Loucy (cell line): ENCODE measurements at regions not wholly inside any gene's neighbourhood (a gene's known extent, or its start where the extent isn't known, plus 50 kb on each side); places are given as distances from the start of the nearest gene placed in this dataset.

Source experiments
- H2AFZ ChIP-seq: fragments of 200-600 bp; sonication (generic); 2 replicates; pipeline ENCODE4 v1.6.0; 2016; ENCODE audit warnings: antibody characterized with exemption, mild to moderate bottlenecking, low read length, moderate library complexity
- H3F3A ChIP-seq: fragments of 200-600 bp; 2 replicates; pipeline ENCODE4 v1.6.0; 2016; ENCODE audit warnings: antibody characterized with exemption, low read depth, mild to moderate bottlenecking
- H3K27me3 ChIP-seq: fragments of 200-600 bp; sonication (generic); 2 replicates; pipeline ENCODE4 v1.6.1; 2014; ENCODE audit warnings: low read length, mild to moderate bottlenecking; ENCODE audit not compliant: insufficient read depth, poor library complexity, severe bottlenecking
- H3K36me3 ChIP-seq: fragments of 200-600 bp; sonication (generic); 2 replicates; pipeline ENCODE4 v1.6.1; 2016; ENCODE audit warnings: low read length; ENCODE audit not compliant: insufficient read depth
- H3K4me1 ChIP-seq: fragments of 200-600 bp; sonication (generic); 2 replicates; pipeline ENCODE4 v1.5.1; 2014; ENCODE audit warnings: low read length, mild to moderate bottlenecking; ENCODE audit not compliant: insufficient read depth, poor library complexity, severe bottlenecking
- H3K4me2 ChIP-seq: fragments of 200-600 bp; sonication (generic); 2 replicates; pipeline ENCODE4 v1.6.0; 2014; ENCODE audit warnings: antibody characterized with exemption, low read length, low read depth, mild to moderate bottlenecking; ENCODE audit not compliant: poor library complexity, severe bottlenecking
- H3K4me3 ChIP-seq: fragments of 200-600 bp; sonication (generic); 2 replicates; pipeline ENCODE4 v1.5.1; 2014; ENCODE audit warnings: low read length, mild to moderate bottlenecking, mixed read lengths; ENCODE audit not compliant: poor library complexity, severe bottlenecking
- H3K79me2 ChIP-seq: fragments of 200-600 bp; sonication (generic); 2 replicates; pipeline ENCODE4 v1.6.1; 2014; ENCODE audit warnings: low read length; ENCODE audit not compliant: insufficient read depth
- H3K9ac ChIP-seq: fragments of 200-600 bp; sonication (generic); 2 replicates; pipeline ENCODE4 v1.6.0; 2014; ENCODE audit warnings: mild to moderate bottlenecking, low read depth, low read length, moderate library complexity; ENCODE audit not compliant: poor library complexity, severe bottlenecking
- H3K9me2 ChIP-seq: fragments of 200-600 bp; sonication (generic); replicated peaks from 2 replicates; pipeline ENCODE4 v1.6.1; 2016; ENCODE audit warnings: low read depth, low read length, mixed read lengths
- H3K9me3 ChIP-seq: fragments of 200-600 bp; sonication (generic); 2 replicates; pipeline ENCODE4 v1.6.1; 2014; ENCODE audit warnings: mild to moderate bottlenecking, antibody characterized with exemption, low read length, low read depth; ENCODE audit not compliant: insufficient read depth
- H4K20me1 ChIP-seq: fragments of 200-600 bp; sonication (generic); 2 replicates; pipeline ENCODE4 v1.6.0; 2014; ENCODE audit warnings: antibody characterized with exemption, low read length, mild to moderate bottlenecking; ENCODE audit not compliant: insufficient read depth, poor library complexity, severe bottlenecking
- EZH2phosphoT487 ChIP-seq: fragments of 200-600 bp; IDR thresholded peaks from 2 replicates; pipeline ENCODE4 v1.6.1; 2018; ENCODE audit warnings: antibody characterized with exemption, mild to moderate bottlenecking, moderate library complexity, borderline replicate concordance
- TF ChIP-seq, protein P1 (sequence below): fragments of 200-600 bp; sonication (generic); conservative IDR thresholded peaks from 2 replicates; pipeline ENCODE4 v1.5.1; 2014; ENCODE audit warnings: mild to moderate bottlenecking, antibody characterized with exemption, low read length

- H2AFZ ChIP-seq: no peak overlapping the region
- no peak overlapping the region for H3K4me3 ChIP-seq
- no peaks in the 10 kb centered on the region for H3K4me1 ChIP-seq
- H4K20me1 ChIP-seq: no peaks in the 10 kb centered on the region
- no peak overlapping the region for H3K4me2 ChIP-seq
- no peaks in the 10 kb centered on the region for H3K36me3 ChIP-seq
- no peaks in the 10 kb centered on the region for H3K27me3 ChIP-seq
- no peaks in the 10 kb centered on the region for H3K9me2 ChIP-seq
- no peaks in the 10 kb centered on the region for H3K79me2 ChIP-seq
- H3K9ac ChIP-seq: no peak overlapping the region
- H3F3A ChIP-seq: no peaks in the 10 kb centered on the region
- TF ChIP-seq EZH2phosphoT487: no peak
- TF ChIP-seq, protein P1, sequence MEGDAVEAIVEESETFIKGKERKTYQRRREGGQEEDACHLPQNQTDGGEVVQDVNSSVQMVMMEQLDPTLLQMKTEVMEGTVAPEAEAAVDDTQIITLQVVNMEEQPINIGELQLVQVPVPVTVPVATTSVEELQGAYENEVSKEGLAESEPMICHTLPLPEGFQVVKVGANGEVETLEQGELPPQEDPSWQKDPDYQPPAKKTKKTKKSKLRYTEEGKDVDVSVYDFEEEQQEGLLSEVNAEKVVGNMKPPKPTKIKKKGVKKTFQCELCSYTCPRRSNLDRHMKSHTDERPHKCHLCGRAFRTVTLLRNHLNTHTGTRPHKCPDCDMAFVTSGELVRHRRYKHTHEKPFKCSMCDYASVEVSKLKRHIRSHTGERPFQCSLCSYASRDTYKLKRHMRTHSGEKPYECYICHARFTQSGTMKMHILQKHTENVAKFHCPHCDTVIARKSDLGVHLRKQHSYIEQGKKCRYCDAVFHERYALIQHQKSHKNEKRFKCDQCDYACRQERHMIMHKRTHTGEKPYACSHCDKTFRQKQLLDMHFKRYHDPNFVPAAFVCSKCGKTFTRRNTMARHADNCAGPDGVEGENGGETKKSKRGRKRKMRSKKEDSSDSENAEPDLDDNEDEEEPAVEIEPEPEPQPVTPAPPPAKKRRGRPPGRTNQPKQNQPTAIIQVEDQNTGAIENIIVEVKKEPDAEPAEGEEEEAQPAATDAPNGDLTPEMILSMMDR: no peak
- H3K9me3 ChIP-seq: no peaks in the 10 kb centered on the region
Measured at GRCh38 chr2:2985020-2985419, 392.6 kb downstream of the EIPR1 start.

GRCh38 chr2:2981000-2981399, 396.6 kb downstream of the EIPR1 start:
- no peak overlapping the region for H3K4me2 ChIP-seq
- no peaks in the 10 kb centered on the region for H3F3A ChIP-seq
- no peak overlapping the region for H3K9ac ChIP-seq
- H3K36me3 ChIP-seq: no peaks in the 10 kb centered on the region
- no peak overlapping the region for H3K4me3 ChIP-seq
- no peaks in the 10 kb centered on the region for H4K20me1 ChIP-seq
- H3K79me2 ChIP-seq: no peaks in the 10 kb centered on the region
- no peak overlapping the region for H2AFZ ChIP-seq
- TF ChIP-seq EZH2phosphoT487: no peak
- TF ChIP-seq, protein P1: no peak
- no peaks in the 10 kb centered on the region for H3K9me2 ChIP-seq
- H3K27me3 ChIP-seq: no peaks in the 10 kb centered on the region
- no peaks in the 10 kb centered on the region for H3K9me3 ChIP-seq
- no peaks in the 10 kb centered on the region for H3K4me1 ChIP-seq

DNA sequence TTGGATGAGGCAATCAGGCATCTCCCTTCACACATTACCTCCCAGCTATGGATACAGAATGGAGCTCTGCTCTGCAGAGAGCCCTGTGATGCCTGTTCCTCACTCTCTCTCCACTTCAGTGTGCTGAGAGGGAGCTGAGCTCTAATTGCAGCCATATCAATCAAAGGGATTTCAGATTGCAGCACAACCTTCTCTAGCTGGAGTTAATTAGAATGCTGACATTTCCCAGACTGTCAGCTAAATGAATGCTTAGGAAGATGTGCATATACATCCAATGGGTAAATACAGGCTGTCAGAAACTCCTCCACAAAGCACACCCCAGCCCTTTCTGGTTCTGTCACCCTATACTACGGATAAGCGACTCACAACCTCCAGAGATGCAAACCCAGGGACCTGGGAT, 402.6 kb downstream of the EIPR1 start:
- Histone ChIP-seq H3K9me3 (no peaks in the 10 kb centered on the region), H3K9ac (no peak overlapping the region), H3K9me2 (no peaks in the 10 kb centered on the region), H4K20me1 (no peaks in the 10 kb centered on the region), H3K4me2 (no peak overlapping the region), H3K27me3 (no peaks in the 10 kb centered on the region), H2AFZ (no peak overlapping the region), H3K36me3 (no peaks in the 10 kb centered on the region), H3K4me3 (no peak overlapping the region), H3F3A (no peaks in the 10 kb centered on the region), H3K79me2 (no peaks in the 10 kb centered on the region), H3K4me1 (no peaks in the 10 kb centered on the region)
- no peak for TF ChIP-seq EZH2phosphoT487
- TF ChIP-seq, protein P1: no peak
